Skeletal muscle tissue (tissue), 3 donors: ENCODE measurements at regions not wholly inside any gene's neighbourhood (a gene's known extent, or its start where the extent isn't known, plus 50 kb on each side); places are given as distances from the start of the nearest gene placed in this dataset.

Source experiments
- H3K27ac ChIP-seq: one replicate; pipeline ENCODE4 v1.7.0; 2013; ENCODE audit warnings: mild to moderate bottlenecking, low read depth, low read length, inconsistent platforms
- H3K27me3 ChIP-seq, 3 donors: one replicate each; pipeline ENCODE4 v1.7.0; 2013; ENCODE audit warnings: low read length in 3 of 3; ENCODE audit not compliant: control insufficient read depth in 3 of 3, insufficient read depth in 3 of 3
- H3K36me3 ChIP-seq, 3 donors: one replicate each; pipeline ENCODE4 v1.7.0; 2013; ENCODE audit warnings: low read length in 3 of 3; ENCODE audit not compliant: control insufficient read depth in 3 of 3, insufficient read depth in 3 of 3
- H3K4me1 ChIP-seq, 3 donors: one replicate each; pipeline ENCODE4 v1.7.0; 2013; ENCODE audit warnings: low read length in 3 of 3, mild to moderate bottlenecking in 3 of 3; ENCODE audit not compliant: control insufficient read depth in 3 of 3, insufficient read depth in 3 of 3
- H3K4me3 ChIP-seq, 3 donors: one replicate each; pipeline ENCODE4 v1.7.0; 2013; ENCODE audit warnings: low read length in 3 of 3
- H3K9ac ChIP-seq, 3 donors: one replicate each; pipeline ENCODE4 v1.7.0; 2013; ENCODE audit warnings: low read length in 3 of 3, mild to moderate bottlenecking in 3 of 3, moderate library complexity in 2 of 3, low read depth in 1 of 3
- H3K9me3 ChIP-seq, 3 donors: one replicate each; pipeline ENCODE4 v1.7.0; 2013; ENCODE audit warnings: low read length in 3 of 3; ENCODE audit not compliant: control insufficient read depth in 3 of 3
- donor health status: Osteomylitis.

- no peaks in the 10 kb centered on the region for H3K9me3 ChIP-seq
- no peak overlapping the region for H3K9ac ChIP-seq
- H3K4me1 ChIP-seq: no peaks in the 10 kb centered on the region
- H3K27ac ChIP-seq: no peak overlapping the region
- H3K4me3 ChIP-seq: no peak overlapping the region
- H3K27me3 ChIP-seq: no peaks in the 10 kb centered on the region
- no peaks in the 10 kb centered on the region for H3K36me3 ChIP-seq
Observed at GRCh38 chr20:7426890-7427496, 513.3 kb downstream of the HAO1 start.

- no peak overlapping the region for H3K9ac ChIP-seq
- no peak overlapping the region for H3K4me3 ChIP-seq
- no peaks in the 10 kb centered on the region for H3K4me1 ChIP-seq
- H3K36me3 ChIP-seq: no peaks in the 10 kb centered on the region
- H3K27ac ChIP-seq: no peak overlapping the region
- no peaks in the 10 kb centered on the region for H3K9me3 ChIP-seq
- no peaks in the 10 kb centered on the region for H3K27me3 ChIP-seq
Observed at GRCh38 chr20:7428946-7429345, 511.3 kb downstream of the HAO1 start.

- Histone ChIP-seq H3K9ac (no peak overlapping the region), H3K27me3 (no peaks in the 10 kb centered on the region), H3K9me3 (no peaks in the 10 kb centered on the region), H3K4me1 (no peaks in the 10 kb centered on the region), H3K36me3 (no peaks in the 10 kb centered on the region), H3K27ac (no peak overlapping the region), H3K4me3 (no peak overlapping the region)
Observed at GRCh38 chr20:7432612-7433011, 507.6 kb downstream of the HAO1 start.

- H3K4me3 ChIP-seq: no peak overlapping the region
- H3K4me1 ChIP-seq: no peaks in the 10 kb centered on the region
- no peaks in the 10 kb centered on the region for H3K9me3 ChIP-seq
- H3K9ac ChIP-seq: no peak overlapping the region
- no peaks in the 10 kb centered on the region for H3K36me3 ChIP-seq
- no peak overlapping the region for H3K27ac ChIP-seq
- no peaks in the 10 kb centered on the region for H3K27me3 ChIP-seq
Observed at GRCh38 chr20:7437311-7437710, 502.9 kb downstream of the HAO1 start.

GRCh38 chr20:7449269-7449668 lies 491.0 kb downstream of the HAO1 start:
- Histone ChIP-seq H3K36me3 (no peaks in the 10 kb centered on the region), H3K4me3 (no peak overlapping the region), H3K9ac (no peak overlapping the region), H3K27ac (no peak overlapping the region), H3K9me3 (no peaks in the 10 kb centered on the region), H3K27me3 (no peaks in the 10 kb centered on the region), H3K4me1 (no peaks in the 10 kb centered on the region)

- no peaks in the 10 kb centered on the region for H3K36me3 ChIP-seq
- no peaks in the 10 kb centered on the region for H3K4me1 ChIP-seq
- H3K4me3 ChIP-seq: no peak overlapping the region
- H3K9me3 ChIP-seq: no peaks in the 10 kb centered on the region
- H3K27ac ChIP-seq: no peak overlapping the region
- H3K27me3 ChIP-seq: no peaks in the 10 kb centered on the region
- no peak overlapping the region for H3K9ac ChIP-seq
Observed at GRCh38 chr20:7452890-7453289, 487.4 kb downstream of the HAO1 start.

GRCh38 chr20:7454047-7454446 lies 486.2 kb downstream of the HAO1 start:
- no peak overlapping the region for H3K4me3 ChIP-seq
- H3K36me3 ChIP-seq: no peaks in the 10 kb centered on the region
- H3K27me3 ChIP-seq: no peaks in the 10 kb centered on the region
- no peaks in the 10 kb centered on the region for H3K9me3 ChIP-seq
- no peak overlapping the region for H3K27ac ChIP-seq
- no peak overlapping the region for H3K9ac ChIP-seq
- H3K4me1 ChIP-seq: no peaks in the 10 kb centered on the region

GRCh38 chr20:7458459-7458858 lies 481.8 kb downstream of the HAO1 start:
- Histone ChIP-seq H3K27ac (no peak overlapping the region), H3K9ac (no peak overlapping the region), H3K4me1 (no peaks in the 10 kb centered on the region), H3K36me3 (no peaks in the 10 kb centered on the region), H3K4me3 (no peak overlapping the region), H3K27me3 (no peaks in the 10 kb centered on the region), H3K9me3 (no peaks in the 10 kb centered on the region)

GRCh38 chr20:7459083-7459482 lies 481.2 kb downstream of the HAO1 start:
- Histone ChIP-seq H3K27ac (no peak overlapping the region), H3K4me1 (no peaks in the 10 kb centered on the region), H3K9me3 (no peaks in the 10 kb centered on the region), H3K36me3 (no peaks in the 10 kb centered on the region), H3K27me3 (no peaks in the 10 kb centered on the region), H3K4me3 (no peak overlapping the region), H3K9ac (no peak overlapping the region)

GRCh38 chr20:7463290-7463689 lies 477.0 kb downstream of the HAO1 start:
- Histone ChIP-seq H3K27me3 (no peaks in the 10 kb centered on the region), H3K9ac (no peak overlapping the region), H3K9me3 (no peaks in the 10 kb centered on the region), H3K4me1 (no peaks in the 10 kb centered on the region), H3K4me3 (no peak overlapping the region), H3K36me3 (no peaks in the 10 kb centered on the region), H3K27ac (no peak overlapping the region)

- no peaks in the 10 kb centered on the region for H3K4me1 ChIP-seq
Observed at GRCh38 chr20:7470912-7471311, 469.3 kb downstream of the HAO1 start.

More at GRCh38 chr20:7470912-7471311, 469.3 kb downstream of the HAO1 start:
- Histone ChIP-seq H3K9me3 (no peaks in the 10 kb centered on the region), H3K27ac (no peak overlapping the region), H3K36me3 (no peaks in the 10 kb centered on the region), H3K4me3 (no peak overlapping the region), H3K9ac (no peak overlapping the region), H3K27me3 (no peaks in the 10 kb centered on the region)
